ENCODE measurements at regions not wholly inside any gene's neighbourhood (a gene's known extent, or its start where the extent isn't known, plus 50 kb on each side); places are given as distances from the start of the nearest gene placed in this dataset.

GRCh38 chr11:110855191-110855590 is 143.0 kb upstream of the ARHGAP20 start:
- TF ChIP-seq CTCF (IDR thresholded peaks at IDR 0.05 in 8 of 11, conservative IDR thresholded peaks at IDR 0.05 in 3 of 11) (no peak), POLR2A (IDR thresholded peaks at IDR 0.05) (no peak)

Measured in spleen (tissue), 7 donors.